HEK293 (cell line): ENCODE measurements at regions not wholly inside any gene's neighbourhood (a gene's known extent, or its start where the extent isn't known, plus 50 kb on each side); places are given as distances from the start of the nearest gene placed in this dataset.

Source experiments
- CTCF ChIA-PET: fragments of 350-600 bp; formaldehyde crosslinking; extraction: SDS; loops from one replicate; lab custom pipeline; 2021; ENCODE audit warnings: antibody characterized with exemption; lab: Yijun Ruan, JAX
- POLR2A ChIA-PET: fragments of 300-600 bp; formaldehyde crosslinking; extraction: SDS; loops from one replicate; lab custom pipeline; 2020; ENCODE audit warnings: antibody characterized with exemption, inconsistent platforms; lab: Yijun Ruan, JAX
- H3K27ac ChIP-seq: fragments of 200-500 bp; sonication (Bioruptor generic); 2 replicates; pipeline ENCODE4 v1.5.1; 2014; ENCODE audit warnings: low read depth, low read length, control low read depth, inconsistent platforms; ENCODE audit errors: extremely low read depth
- H3K36me3 ChIP-seq, 2 experiments: fragments of 200-500 bp in 1 of 2; sonication (Bioruptor generic) in 1 of 2; 1 replicate in 1 of 2; 2 replicates in 1 of 2; pipeline ENCODE4 v1.5.1; 2014 to 2017; ENCODE audit warnings: inconsistent platforms in 2 of 2, low read length in 2 of 2; ENCODE audit not compliant: control insufficient read depth in 2 of 2, insufficient read depth in 1 of 2
- H3K4me1 ChIP-seq: fragments of 200-500 bp; sonication (Bioruptor generic); 2 replicates; pipeline ENCODE4 v1.5.1; 2014; ENCODE audit warnings: mild to moderate bottlenecking, low read length, inconsistent platforms; ENCODE audit not compliant: control insufficient read depth, insufficient read depth
- H3K4me3 ChIP-seq: 2 replicates; pipeline ENCODE4 v1.5.1; 2011; ENCODE audit warnings: low read depth, mild to moderate bottlenecking, control low read depth, low read length, moderate library complexity
- H3K9me3 ChIP-seq: fragments of 200-500 bp; sonication (Bioruptor generic); 2 replicates; pipeline ENCODE4 v1.5.1; 2014; ENCODE audit warnings: low read depth, low read length, inconsistent platforms; ENCODE audit not compliant: control insufficient read depth, insufficient read depth
- WT1 ChIP-seq: fragments of 450-650 bp; formaldehyde crosslinking; IDR thresholded peaks from 2 replicates; pipeline ENCODE4 v1.5.1; 2016; ENCODE audit warnings: missing biosample characterization, missing genetic modification characterization
- ZBTB8A ChIP-seq: fragments of 450-650 bp; formaldehyde crosslinking; IDR thresholded peaks from 2 replicates; pipeline ENCODE4 v1.5.1; 2016; ENCODE audit warnings: missing biosample characterization, missing genetic modification characterization
- ZNF140 ChIP-seq: fragments of 450-650 bp; formaldehyde crosslinking; IDR thresholded peaks from 2 replicates; pipeline ENCODE4 v1.5.1; 2016; ENCODE audit warnings: missing biosample characterization, missing genetic modification characterization
- ZNF18 ChIP-seq: fragments of 450-650 bp; formaldehyde crosslinking; IDR thresholded peaks from 2 replicates; pipeline ENCODE4 v1.5.1; 2016; ENCODE audit warnings: missing biosample characterization, missing genetic modification characterization
- ZNF324 ChIP-seq: fragments of 450-650 bp; formaldehyde crosslinking; IDR thresholded peaks from 2 replicates; pipeline ENCODE4 v1.5.1; 2016; ENCODE audit warnings: missing biosample characterization, missing genetic modification characterization
- ZNF394 ChIP-seq: fragments of 450-650 bp; formaldehyde crosslinking; IDR thresholded peaks from 2 replicates; pipeline ENCODE4 v1.5.1; 2016; ENCODE audit warnings: missing biosample characterization, missing genetic modification characterization, mild to moderate bottlenecking, moderate library complexity, borderline replicate concordance
- ZNF426 ChIP-seq: fragments of 450-650 bp; formaldehyde crosslinking; IDR thresholded peaks from 2 replicates; pipeline ENCODE4 v1.5.1; 2017; ENCODE audit warnings: missing biosample characterization, missing genetic modification characterization, mild to moderate bottlenecking, inconsistent platforms, moderate library complexity
- ZNF501 ChIP-seq: fragments of 450-650 bp; formaldehyde crosslinking; IDR thresholded peaks from 2 replicates; pipeline ENCODE4 v1.5.1; 2016; ENCODE audit warnings: missing biosample characterization, missing genetic modification characterization
- ZNF555 ChIP-seq: fragments of 450-650 bp; formaldehyde crosslinking; conservative IDR thresholded peaks from 2 replicates; pipeline ENCODE4 v1.5.1; 2017; ENCODE audit warnings: missing biosample characterization, mild to moderate bottlenecking, missing genetic modification characterization, inconsistent platforms
- ZNF560 ChIP-seq: fragments of 450-650 bp; formaldehyde crosslinking; IDR thresholded peaks from 2 replicates; pipeline ENCODE4 v1.5.1; 2017; ENCODE audit warnings: missing biosample characterization, missing genetic modification characterization, borderline replicate concordance
- ZNF623 ChIP-seq: fragments of 450-650 bp; formaldehyde crosslinking; IDR thresholded peaks from 2 replicates; pipeline ENCODE4 v1.5.1; 2016; ENCODE audit warnings: missing biosample characterization, missing genetic modification characterization
- ZNF776 ChIP-seq: fragments of 450-650 bp; formaldehyde crosslinking; IDR thresholded peaks from 2 replicates; pipeline ENCODE4 v1.5.0; 2017; ENCODE audit warnings: missing biosample characterization, missing genetic modification characterization, borderline replicate concordance
- TF ChIP-seq, protein P1 (sequence below): fragments of 450-650 bp; formaldehyde crosslinking; IDR thresholded peaks from 2 replicates; pipeline ENCODE4 v1.5.1; 2017; ENCODE audit warnings: missing biosample characterization, missing genetic modification characterization
- TF ChIP-seq, protein P2 (sequence below): fragments of 450-650 bp; formaldehyde crosslinking; conservative IDR thresholded peaks from 2 replicates; pipeline ENCODE4 v1.5.1; 2016; ENCODE audit warnings: low read depth, missing biosample characterization, missing genetic modification characterization
- TF ChIP-seq, protein P3 (sequence below): fragments of 450-650 bp; formaldehyde crosslinking; IDR thresholded peaks from 2 replicates; pipeline ENCODE4 v1.5.1; 2016; ENCODE audit warnings: missing biosample characterization, missing genetic modification characterization
- TF ChIP-seq, protein P4 (sequence below): fragments of 450-650 bp; formaldehyde crosslinking; conservative IDR thresholded peaks from 2 replicates; pipeline ENCODE4 v1.5.1; 2016; ENCODE audit warnings: low read depth, missing biosample characterization, missing genetic modification characterization
- TF ChIP-seq, protein P5 (sequence below): fragments of 450-650 bp; formaldehyde crosslinking; IDR thresholded peaks from 2 replicates; pipeline ENCODE4 v1.5.1; 2016; ENCODE audit warnings: missing biosample characterization, missing genetic modification characterization

DNA sequence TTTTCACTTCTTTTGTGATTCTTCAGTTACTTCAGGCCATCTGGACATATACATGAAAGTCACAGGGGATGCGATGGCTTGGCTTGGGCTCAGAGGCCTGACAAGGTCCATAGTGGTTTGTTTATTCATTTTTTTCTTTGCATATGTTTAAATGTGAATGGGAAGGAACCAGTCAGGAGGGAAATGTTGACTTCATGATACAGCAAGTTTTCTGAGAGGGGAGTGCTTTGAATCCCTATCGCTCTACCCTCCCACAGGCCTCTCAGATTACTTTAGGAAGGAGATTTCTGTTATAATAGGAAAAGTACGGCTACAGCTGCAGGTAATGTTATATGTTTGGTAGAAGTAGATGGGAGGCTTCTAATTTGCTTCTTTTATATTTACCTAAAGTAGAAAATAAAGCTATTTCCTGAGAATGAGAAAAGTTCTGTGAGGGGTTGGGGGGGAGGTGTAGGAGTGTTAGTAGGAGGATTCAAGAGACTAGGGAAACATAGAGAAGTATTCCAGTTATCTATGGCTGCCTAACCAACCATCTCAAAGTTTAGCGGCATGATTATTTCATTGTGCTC lies 322.9 kb downstream of the RAPGEF2 start (continued):
- TF ChIP-seq, protein P1, sequence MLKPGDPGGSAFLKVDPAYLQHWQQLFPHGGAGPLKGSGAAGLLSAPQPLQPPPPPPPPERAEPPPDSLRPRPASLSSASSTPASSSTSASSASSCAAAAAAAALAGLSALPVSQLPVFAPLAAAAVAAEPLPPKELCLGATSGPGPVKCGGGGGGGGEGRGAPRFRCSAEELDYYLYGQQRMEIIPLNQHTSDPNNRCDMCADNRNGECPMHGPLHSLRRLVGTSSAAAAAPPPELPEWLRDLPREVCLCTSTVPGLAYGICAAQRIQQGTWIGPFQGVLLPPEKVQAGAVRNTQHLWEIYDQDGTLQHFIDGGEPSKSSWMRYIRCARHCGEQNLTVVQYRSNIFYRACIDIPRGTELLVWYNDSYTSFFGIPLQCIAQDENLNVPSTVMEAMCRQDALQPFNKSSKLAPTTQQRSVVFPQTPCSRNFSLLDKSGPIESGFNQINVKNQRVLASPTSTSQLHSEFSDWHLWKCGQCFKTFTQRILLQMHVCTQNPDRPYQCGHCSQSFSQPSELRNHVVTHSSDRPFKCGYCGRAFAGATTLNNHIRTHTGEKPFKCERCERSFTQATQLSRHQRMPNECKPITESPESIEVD, result 0 out of 2 replicates have a peak, but pooled peaks have one; percentile 12
- TF ChIP-seq ZNF18 (tag by site-specific recombination) (no peak), ZNF324 (no peak), WT1 (tag by site-specific recombination) (peak; percentile 32; the same call in 1 of the 2 replicates)

DNA sequence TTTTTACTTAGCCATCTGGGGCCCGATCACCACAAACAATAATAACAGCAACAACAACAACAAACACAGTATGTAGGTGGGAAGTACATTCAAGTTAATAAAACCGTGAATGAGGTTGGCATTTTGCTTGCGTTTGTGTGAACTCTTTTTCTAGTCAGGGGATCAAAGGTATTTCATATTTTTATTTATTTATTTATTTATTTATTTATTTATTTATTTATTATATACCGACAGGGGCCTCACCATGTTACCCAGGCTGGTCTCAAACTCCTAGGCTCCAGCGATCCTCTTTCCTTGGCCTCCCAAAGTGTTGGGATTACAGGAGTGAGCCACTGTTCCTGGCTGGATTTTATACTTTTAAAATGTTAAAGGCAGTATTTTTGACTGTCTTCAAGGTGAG lies 325.4 kb downstream of the RAPGEF2 start:
- Histone ChIP-seq H3K4me1 (peaks cover 5% of the 10 kb centered on the region; the same call in 1 of the 2 replicates), H3K27ac (no peak overlapping the region), H3K4me3 (no peak overlapping the region), H3K9me3 (no peaks in the 10 kb centered on the region), H3K36me3 (no peaks in the 10 kb centered on the region)
- CTCF ChIA-PET, result interaction anchor here (0.6 kb wide), 1 partner anchor 139 kb away, joined by 3 read pairs; no protein-coding TSS in a partner anchor
- peak; percentile 69 for TF ChIP-seq ZNF426 (tag by site-specific recombination)
- TF ChIP-seq, protein P2, sequence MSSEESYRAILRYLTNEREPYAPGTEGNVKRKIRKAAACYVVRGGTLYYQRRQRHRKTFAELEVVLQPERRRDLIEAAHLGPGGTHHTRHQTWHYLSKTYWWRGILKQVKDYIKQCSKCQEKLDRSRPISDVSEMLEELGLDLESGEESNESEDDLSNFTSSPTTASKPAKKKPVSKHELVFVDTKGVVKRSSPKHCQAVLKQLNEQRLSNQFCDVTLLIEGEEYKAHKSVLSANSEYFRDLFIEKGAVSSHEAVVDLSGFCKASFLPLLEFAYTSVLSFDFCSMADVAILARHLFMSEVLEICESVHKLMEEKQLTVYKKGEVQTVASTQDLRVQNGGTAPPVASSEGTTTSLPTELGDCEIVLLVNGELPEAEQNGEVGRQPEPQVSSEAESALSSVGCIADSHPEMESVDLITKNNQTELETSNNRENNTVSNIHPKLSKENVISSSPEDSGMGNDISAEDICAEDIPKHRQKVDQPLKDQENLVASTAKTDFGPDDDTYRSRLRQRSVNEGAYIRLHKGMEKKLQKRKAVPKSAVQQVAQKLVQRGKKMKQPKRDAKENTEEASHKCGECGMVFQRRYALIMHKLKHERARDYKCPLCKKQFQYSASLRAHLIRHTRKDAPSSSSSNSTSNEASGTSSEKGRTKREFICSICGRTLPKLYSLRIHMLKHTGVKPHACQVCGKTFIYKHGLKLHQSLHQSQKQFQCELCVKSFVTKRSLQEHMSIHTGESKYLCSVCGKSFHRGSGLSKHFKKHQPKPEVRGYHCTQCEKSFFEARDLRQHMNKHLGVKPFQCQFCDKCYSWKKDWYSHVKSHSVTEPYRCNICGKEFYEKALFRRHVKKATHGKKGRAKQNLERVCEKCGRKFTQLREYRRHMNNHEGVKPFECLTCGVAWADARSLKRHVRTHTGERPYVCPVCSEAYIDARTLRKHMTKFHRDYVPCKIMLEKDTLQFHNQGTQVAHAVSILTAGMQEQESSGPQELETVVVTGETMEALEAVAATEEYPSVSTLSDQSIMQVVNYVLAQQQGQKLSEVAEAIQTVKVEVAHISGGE, result 0 out of 2 replicates have a peak, but pooled peaks have one; percentile 45
- peak; percentile 52; the same call in 1 of the 2 replicates for TF ChIP-seq ZNF560 (tag by site-specific recombination)
- TF ChIP-seq ZNF555 (tag by site-specific recombination), result peak; percentile 61
- no peak for TF ChIP-seq ZNF776 (tag by site-specific recombination)
- TF ChIP-seq ZNF140, result 0 out of 2 replicates have a peak, but pooled peaks have one; percentile 33
- TF ChIP-seq, protein P3, sequence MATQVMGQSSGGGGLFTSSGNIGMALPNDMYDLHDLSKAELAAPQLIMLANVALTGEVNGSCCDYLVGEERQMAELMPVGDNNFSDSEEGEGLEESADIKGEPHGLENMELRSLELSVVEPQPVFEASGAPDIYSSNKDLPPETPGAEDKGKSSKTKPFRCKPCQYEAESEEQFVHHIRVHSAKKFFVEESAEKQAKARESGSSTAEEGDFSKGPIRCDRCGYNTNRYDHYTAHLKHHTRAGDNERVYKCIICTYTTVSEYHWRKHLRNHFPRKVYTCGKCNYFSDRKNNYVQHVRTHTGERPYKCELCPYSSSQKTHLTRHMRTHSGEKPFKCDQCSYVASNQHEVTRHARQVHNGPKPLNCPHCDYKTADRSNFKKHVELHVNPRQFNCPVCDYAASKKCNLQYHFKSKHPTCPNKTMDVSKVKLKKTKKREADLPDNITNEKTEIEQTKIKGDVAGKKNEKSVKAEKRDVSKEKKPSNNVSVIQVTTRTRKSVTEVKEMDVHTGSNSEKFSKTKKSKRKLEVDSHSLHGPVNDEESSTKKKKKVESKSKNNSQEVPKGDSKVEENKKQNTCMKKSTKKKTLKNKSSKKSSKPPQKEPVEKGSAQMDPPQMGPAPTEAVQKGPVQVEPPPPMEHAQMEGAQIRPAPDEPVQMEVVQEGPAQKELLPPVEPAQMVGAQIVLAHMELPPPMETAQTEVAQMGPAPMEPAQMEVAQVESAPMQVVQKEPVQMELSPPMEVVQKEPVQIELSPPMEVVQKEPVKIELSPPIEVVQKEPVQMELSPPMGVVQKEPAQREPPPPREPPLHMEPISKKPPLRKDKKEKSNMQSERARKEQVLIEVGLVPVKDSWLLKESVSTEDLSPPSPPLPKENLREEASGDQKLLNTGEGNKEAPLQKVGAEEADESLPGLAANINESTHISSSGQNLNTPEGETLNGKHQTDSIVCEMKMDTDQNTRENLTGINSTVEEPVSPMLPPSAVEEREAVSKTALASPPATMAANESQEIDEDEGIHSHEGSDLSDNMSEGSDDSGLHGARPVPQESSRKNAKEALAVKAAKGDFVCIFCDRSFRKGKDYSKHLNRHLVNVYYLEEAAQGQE (tag by site-specific recombination), result 0 out of 2 replicates have a peak, but pooled peaks have one; percentile 25
- TF ChIP-seq ZBTB8A, result peak; percentile 31; the same call in 1 of the 2 replicates
- TF ChIP-seq ZNF394 (tag by site-specific recombination), result peak; percentile 77; the same call in 1 of the 2 replicates
- TF ChIP-seq, protein P4, sequence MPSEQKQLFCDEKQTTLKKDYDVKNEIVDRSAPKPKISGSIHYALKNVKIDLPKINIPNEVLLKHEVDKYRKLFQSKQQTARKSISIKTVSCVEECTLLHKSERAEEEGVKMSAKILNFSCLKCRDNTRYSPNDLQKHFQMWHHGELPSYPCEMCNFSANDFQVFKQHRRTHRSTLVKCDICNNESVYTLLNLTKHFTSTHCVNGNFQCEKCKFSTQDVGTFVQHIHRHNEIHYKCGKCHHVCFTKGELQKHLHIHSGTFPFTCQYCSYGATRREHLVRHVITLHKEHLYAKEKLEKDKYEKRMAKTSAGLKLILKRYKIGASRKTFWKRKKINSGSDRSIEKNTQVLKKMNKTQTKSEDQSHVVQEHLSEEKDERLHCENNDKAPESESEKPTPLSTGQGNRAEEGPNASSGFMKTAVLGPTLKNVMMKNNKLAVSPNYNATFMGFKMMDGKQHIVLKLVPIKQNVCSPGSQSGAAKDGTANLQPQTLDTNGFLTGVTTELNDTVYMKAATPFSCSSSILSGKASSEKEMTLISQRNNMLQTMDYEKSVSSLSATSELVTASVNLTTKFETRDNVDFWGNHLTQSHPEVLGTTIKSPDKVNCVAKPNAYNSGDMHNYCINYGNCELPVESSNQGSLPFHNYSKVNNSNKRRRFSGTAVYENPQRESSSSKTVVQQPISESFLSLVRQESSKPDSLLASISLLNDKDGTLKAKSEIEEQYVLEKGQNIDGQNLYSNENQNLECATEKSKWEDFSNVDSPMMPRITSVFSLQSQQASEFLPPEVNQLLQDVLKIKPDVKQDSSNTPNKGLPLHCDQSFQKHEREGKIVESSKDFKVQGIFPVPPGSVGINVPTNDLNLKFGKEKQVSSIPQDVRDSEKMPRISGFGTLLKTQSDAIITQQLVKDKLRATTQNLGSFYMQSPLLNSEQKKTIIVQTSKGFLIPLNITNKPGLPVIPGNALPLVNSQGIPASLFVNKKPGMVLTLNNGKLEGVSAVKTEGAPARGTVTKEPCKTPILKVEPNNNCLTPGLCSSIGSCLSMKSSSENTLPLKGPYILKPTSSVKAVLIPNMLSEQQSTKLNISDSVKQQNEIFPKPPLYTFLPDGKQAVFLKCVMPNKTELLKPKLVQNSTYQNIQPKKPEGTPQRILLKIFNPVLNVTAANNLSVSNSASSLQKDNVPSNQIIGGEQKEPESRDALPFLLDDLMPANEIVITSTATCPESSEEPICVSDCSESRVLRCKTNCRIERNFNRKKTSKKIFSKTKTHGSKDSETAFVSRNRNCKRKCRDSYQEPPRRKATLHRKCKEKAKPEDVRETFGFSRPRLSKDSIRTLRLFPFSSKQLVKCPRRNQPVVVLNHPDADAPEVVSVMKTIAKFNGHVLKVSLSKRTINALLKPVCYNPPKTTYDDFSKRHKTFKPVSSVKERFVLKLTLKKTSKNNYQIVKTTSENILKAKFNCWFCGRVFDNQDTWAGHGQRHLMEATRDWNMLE (tag by site-specific recombination), result peak; percentile 73
- TF ChIP-seq, protein P5, sequence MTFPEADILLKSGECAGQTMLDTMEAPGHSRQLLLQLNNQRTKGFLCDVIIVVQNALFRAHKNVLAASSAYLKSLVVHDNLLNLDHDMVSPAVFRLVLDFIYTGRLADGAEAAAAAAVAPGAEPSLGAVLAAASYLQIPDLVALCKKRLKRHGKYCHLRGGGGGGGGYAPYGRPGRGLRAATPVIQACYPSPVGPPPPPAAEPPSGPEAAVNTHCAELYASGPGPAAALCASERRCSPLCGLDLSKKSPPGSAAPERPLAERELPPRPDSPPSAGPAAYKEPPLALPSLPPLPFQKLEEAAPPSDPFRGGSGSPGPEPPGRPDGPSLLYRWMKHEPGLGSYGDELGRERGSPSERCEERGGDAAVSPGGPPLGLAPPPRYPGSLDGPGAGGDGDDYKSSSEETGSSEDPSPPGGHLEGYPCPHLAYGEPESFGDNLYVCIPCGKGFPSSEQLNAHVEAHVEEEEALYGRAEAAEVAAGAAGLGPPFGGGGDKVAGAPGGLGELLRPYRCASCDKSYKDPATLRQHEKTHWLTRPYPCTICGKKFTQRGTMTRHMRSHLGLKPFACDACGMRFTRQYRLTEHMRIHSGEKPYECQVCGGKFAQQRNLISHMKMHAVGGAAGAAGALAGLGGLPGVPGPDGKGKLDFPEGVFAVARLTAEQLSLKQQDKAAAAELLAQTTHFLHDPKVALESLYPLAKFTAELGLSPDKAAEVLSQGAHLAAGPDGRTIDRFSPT (tag by site-specific recombination), result no peak
- peak; percentile 47; the same call in 1 of the 2 replicates for TF ChIP-seq ZNF623 (tag by site-specific recombination)
- TF ChIP-seq ZNF501 (tag by site-specific recombination), result no peak
- POLR2A ChIA-PET, result no interaction called here
